GM21619 (cell line): ENCODE measurements at regions not wholly inside any gene's neighbourhood (a gene's known extent, or its start where the extent isn't known, plus 50 kb on each side); places are given as distances from the start of the nearest gene placed in this dataset.

ENCODE experiments used
- ATAC-seq: cut with Tn5 transposase; IDR thresholded peaks from one replicate; pipeline ENCODE4 v1.9.1; 2021; ENCODE audit not compliant: unreplicated experiment

GRCh38 chr4:168039593-168039992, 52.7 kb upstream of the ANXA10 start:
- no peak for ATAC-seq
